PFSK-1 (cell line): ENCODE measurements at regions not wholly inside any gene's neighbourhood (a gene's known extent, or its start where the extent isn't known, plus 50 kb on each side); places are given as distances from the start of the nearest gene placed in this dataset.

Experiments
- POLR2AphosphoS5 ChIP-seq: IDR thresholded peaks from 2 replicates; pipeline ENCODE4 v1.6.1; 2012; ENCODE audit warnings: low read depth, mild to moderate bottlenecking, control low read depth, low read length, moderate library complexity
- SIN3A ChIP-seq: IDR thresholded peaks from 2 replicates; pipeline ENCODE4 v1.6.1; 2012; ENCODE audit warnings: mild to moderate bottlenecking, low read length, moderate library complexity, borderline replicate concordance; ENCODE audit not compliant: insufficient read depth
- TAF1 ChIP-seq: IDR thresholded peaks from 2 replicates; pipeline ENCODE4 v1.6.1; 2012; ENCODE audit warnings: low read length, control low read depth, borderline replicate concordance; ENCODE audit not compliant: insufficient read depth

DNA sequence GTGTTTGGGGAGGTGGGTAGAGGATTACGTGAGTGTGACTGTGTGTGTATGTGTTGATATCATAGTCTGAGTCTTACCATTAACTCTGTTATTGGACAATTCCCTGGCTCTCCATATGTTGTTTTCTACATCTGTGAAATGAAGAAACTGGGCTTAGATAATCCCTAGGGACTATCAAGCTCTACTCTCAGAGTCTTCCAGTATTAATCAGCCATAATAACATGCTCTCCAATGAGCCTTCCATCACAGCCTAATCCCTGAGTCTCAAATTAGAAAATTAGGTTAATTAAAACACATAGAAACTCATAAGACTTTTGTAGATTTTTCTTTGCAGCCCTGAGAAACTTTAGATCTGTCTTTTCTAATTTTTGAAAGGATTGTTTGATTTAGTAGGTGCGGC, 404.2 kb upstream of the RARB start:
- TF ChIP-seq POLR2AphosphoS5 = no peak
- TF ChIP-seq SIN3A = no peak
- TF ChIP-seq TAF1 = no peak
